ENCODE measurements at regions not wholly inside any gene's neighbourhood (a gene's known extent, or its start where the extent isn't known, plus 50 kb on each side); places are given as distances from the start of the nearest gene placed in this dataset.

GRCh38 chr5:40386289-40386688 lies 293.4 kb upstream of the PTGER4 start:
- no peak for DNase-seq (ENCODE audit: low read depth in 3 of 3)

GRCh38 chr5:40385544-40385943 lies 294.2 kb upstream of the PTGER4 start:
- DNase-seq (ENCODE audit: low read depth in 3 of 3): no peak

GRCh38 chr5:40384782-40385390 lies 294.8 kb upstream of the PTGER4 start:
- no peak for DNase-seq (ENCODE audit: low read depth in 3 of 3)

- DNase-seq (ENCODE audit: low read depth in 3 of 3): no peak
These were observed 295.7 kb upstream of the PTGER4 start for GRCh38 chr5:40383749-40384651.

- no peak for DNase-seq (ENCODE audit: low read depth in 3 of 3)
These were observed 297.9 kb upstream of the PTGER4 start for GRCh38 chr5:40381676-40382363.

- DNase-seq (ENCODE audit: low read depth in 3 of 3): no peak
These were observed 298.7 kb upstream of the PTGER4 start for GRCh38 chr5:40381016-40381415.

- DNase-seq (ENCODE audit: low read depth in 3 of 3): no peak
These were observed 301.1 kb upstream of the PTGER4 start for GRCh38 chr5:40378396-40379177.

GRCh38 chr5:40376566-40376965 lies 303.1 kb upstream of the PTGER4 start:
- no peak for DNase-seq (ENCODE audit: low read depth in 3 of 3)

- DNase-seq (ENCODE audit: low read depth in 3 of 3): no peak
These were observed 304.9 kb upstream of the PTGER4 start for GRCh38 chr5:40374853-40375252.

- DNase-seq (ENCODE audit: low read depth in 3 of 3): no peak
These were observed 311.5 kb upstream of the PTGER4 start for GRCh38 chr5:40368200-40368599.

GRCh38 chr5:40367255-40367654 lies 312.5 kb upstream of the PTGER4 start:
- no peak for DNase-seq (ENCODE audit: low read depth in 3 of 3)

GRCh38 chr5:40365342-40366330 lies 314.1 kb upstream of the PTGER4 start:
- DNase-seq (ENCODE audit: low read depth in 3 of 3): no peak

- no peak for DNase-seq (ENCODE audit: low read depth in 3 of 3)
These were observed 315.3 kb upstream of the PTGER4 start for GRCh38 chr5:40364441-40364840.

GRCh38 chr5:40361378-40361777 lies 318.3 kb upstream of the PTGER4 start:
- no peak for DNase-seq (ENCODE audit: low read depth in 3 of 3)

GRCh38 chr5:40360685-40361084 lies 319.0 kb upstream of the PTGER4 start:
- DNase-seq (ENCODE audit: low read depth in 3 of 3): no peak

- no peak for DNase-seq (ENCODE audit: low read depth in 3 of 3)
These were observed 319.9 kb upstream of the PTGER4 start for GRCh38 chr5:40359832-40360231.

GRCh38 chr5:40359093-40359492 lies 320.6 kb upstream of the PTGER4 start:
- DNase-seq (ENCODE audit: low read depth in 3 of 3): no peak

GRCh38 chr5:40356248-40356647 lies 323.5 kb upstream of the PTGER4 start:
- no peak for DNase-seq (ENCODE audit: low read depth in 3 of 3)

GRCh38 chr5:40355846-40356245 lies 323.9 kb upstream of the PTGER4 start:
- DNase-seq (ENCODE audit: low read depth in 3 of 3): no peak

GRCh38 chr5:40355181-40355580 lies 324.5 kb upstream of the PTGER4 start:
- DNase-seq (ENCODE audit: low read depth in 3 of 3): no peak

- no peak for DNase-seq (ENCODE audit: low read depth in 3 of 3)
These were observed 325.5 kb upstream of the PTGER4 start for GRCh38 chr5:40354171-40354570.
